GM12891 (cell line): ENCODE measurements at regions not wholly inside any gene's neighbourhood (a gene's known extent, or its start where the extent isn't known, plus 50 kb on each side); places are given as distances from the start of the nearest gene placed in this dataset.

Experiments used
- DNase-seq: peaks from one replicate; pipeline ENCODE4 v3.0.0; 2011; ENCODE audit warnings: low spot score; ENCODE audit not compliant: insufficient read length
- FAIRE-seq: peaks from 2 replicates; lab custom pipeline; 2011; peaks lifted over from hg19 to GRCh38; lab: Jason Lieb, UNC
- PAX5 ChIP-seq: IDR thresholded peaks from 2 replicates; pipeline ENCODE4 v1.6.1; 2011; ENCODE audit warnings: low read length, moderate library complexity, mild to moderate bottlenecking; ENCODE audit not compliant: insufficient read depth, severe bottlenecking
- POLR2A ChIP-seq: IDR thresholded peaks from 2 replicates; pipeline ENCODE4 v1.6.1; 2011; ENCODE audit warnings: low read depth, low read length, control low read depth
- POLR2AphosphoS5 ChIP-seq: IDR thresholded peaks from 2 replicates; pipeline ENCODE4 v1.6.1; 2011; ENCODE audit warnings: low read depth, low read length, control low read depth
- POU2F2 ChIP-seq: IDR thresholded peaks from 2 replicates; pipeline ENCODE4 v1.6.1; 2011; ENCODE audit warnings: low read depth, mild to moderate bottlenecking, control low read depth, low read length, moderate library complexity
- SPI1 ChIP-seq: IDR thresholded peaks from 2 replicates; pipeline ENCODE4 v1.6.1; 2011; ENCODE audit warnings: low read depth, low read length, control low read depth
- TAF1 ChIP-seq: IDR thresholded peaks from 2 replicates; pipeline ENCODE4 v1.6.1; 2011; ENCODE audit warnings: low read depth, low read length, control low read depth

DNA sequence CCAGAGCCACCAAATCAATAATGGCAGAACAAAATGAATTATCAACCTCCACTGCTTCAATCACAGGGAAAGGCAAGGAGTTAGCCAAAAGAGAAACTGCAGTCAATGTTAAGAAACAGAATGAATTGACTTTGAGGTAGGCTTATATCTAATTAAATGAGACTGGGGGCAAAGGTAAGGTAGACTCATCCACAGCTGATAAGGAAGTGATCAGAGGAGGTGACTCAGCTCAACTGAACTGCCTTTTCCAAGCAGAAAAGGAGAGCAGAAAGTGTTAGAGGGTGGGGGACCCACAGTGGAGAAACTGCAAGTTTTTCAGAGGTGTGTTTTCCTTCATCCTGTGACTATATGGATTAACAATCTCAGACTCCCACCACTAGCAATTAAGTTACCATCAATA is 345.8 kb upstream of the PPARGC1A start:
- TF ChIP-seq TAF1 (no peak), POU2F2 (no peak), POLR2AphosphoS5 (no peak), POLR2A (no peak), SPI1 (no peak), PAX5 (no peak)
- FAIRE-seq (no peak), DNase-seq (no peak)

DNA sequence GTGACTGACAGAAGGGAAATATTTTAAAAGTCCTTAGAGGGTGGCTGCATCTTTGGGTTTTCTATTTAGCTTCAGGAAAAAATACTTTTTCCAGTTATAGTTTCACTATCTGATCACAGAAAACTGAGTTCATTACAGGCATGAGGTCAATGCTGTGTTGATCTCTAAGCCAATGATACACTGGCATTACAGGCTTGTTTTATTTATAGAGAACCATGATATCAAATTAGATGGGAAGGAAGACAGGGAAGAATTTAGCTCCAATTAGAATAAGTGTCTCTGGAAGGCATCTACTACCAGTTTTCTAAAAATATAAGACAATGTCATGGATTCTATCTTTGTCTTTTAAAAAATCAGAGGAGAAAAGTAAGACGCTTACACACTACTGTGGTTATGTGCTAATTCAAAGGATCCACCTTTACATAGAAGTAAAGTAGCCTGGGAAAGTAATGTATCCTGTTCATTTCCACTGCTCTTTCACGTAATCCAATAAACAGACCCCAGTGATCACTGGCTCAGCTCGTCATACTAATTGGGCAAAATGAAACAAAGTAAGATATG is 344.5 kb upstream of the PPARGC1A start:
- DNase-seq = no peak
- FAIRE-seq = no peak
- TF ChIP-seq POLR2AphosphoS5 = no peak
- no peak for TF ChIP-seq TAF1

DNA sequence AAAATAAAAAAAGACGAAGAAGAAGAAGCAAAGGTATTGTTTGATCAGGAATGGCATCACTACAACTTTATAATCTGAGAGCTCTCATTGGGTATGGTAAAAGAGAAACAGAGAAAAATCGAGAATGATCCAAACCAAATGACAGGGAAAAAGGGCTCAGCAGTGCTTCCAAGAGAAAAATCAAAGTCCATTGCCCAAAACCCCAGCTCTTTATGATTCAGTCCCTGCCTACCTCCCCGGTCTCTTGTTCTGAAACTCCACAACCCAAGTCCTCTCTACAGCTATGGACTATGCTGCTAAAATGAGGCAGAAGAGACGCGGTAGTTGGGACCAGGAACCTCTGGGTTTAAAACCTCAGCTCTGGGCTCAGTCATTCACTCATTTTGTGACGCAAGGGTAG is 341.1 kb upstream of the PPARGC1A start:
- no peak for FAIRE-seq
- TF ChIP-seq POLR2A (no peak), SPI1 (no peak), PAX5 (no peak), POU2F2 (no peak), TAF1 (no peak)
- DNase-seq = no peak

DNA sequence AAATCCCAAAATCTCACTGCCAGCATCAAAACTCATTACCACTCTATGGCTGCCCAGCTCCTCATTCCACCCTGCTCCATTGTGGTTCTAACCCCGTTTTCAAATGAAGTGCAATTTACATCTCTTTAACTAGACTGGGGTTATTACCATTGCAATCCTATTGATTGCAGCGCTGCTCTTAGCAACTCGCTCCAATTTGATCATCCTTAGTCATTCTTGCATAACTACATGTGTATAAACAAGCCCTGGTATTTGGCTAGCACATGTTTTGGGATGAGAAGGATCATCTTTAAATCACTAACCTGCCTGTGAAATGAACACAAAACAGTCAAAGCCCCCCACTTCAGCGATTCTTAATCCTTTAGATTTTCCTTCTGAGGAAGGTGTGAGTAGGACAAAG is 340.1 kb upstream of the PPARGC1A start:
- TF ChIP-seq SPI1 = no peak
- FAIRE-seq (no peak), DNase-seq (no peak)

DNA sequence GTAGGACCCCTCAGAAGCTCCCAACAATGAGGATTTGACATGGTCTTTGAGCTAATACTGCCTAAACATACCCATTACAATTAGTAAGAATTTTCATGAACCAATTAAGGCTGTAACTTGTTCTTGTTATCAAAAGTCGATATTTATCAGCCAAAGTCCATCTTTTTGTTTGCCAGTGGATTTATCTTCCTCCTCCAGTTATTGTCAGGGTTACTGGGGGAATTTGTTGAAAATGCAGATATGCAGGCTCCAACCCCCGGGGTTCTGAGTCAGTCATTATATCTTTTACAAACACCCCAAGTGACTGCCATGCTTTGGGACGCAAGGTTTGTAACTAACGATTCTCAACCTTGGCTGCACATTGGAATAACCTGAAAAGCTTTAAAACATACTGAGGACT is 338.8 kb upstream of the PPARGC1A start:
- TF ChIP-seq POLR2A (no peak), TAF1 (no peak), POU2F2 (no peak), POLR2AphosphoS5 (no peak), PAX5 (no peak), SPI1 (no peak)
- FAIRE-seq (no peak), DNase-seq (no peak)

DNA sequence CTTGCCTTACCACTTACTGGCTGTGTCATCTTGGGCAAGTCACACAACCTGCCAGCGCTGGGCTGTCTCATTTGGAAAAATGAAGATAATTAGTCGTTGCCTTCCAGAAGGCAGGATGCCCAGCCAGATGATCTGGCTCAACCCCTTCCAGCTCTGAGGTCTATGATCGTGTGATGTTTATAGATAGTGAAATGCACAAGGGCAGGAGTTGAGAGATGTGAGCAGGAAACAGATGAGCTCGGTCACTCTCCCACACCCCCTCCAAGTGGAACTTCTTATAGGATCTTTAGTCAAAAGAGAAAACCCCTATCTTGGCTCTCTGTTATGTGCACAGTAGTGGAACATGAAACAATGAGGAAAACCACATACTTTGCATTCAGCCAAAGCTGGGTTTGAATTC is 336.8 kb upstream of the PPARGC1A start:
- TF ChIP-seq SPI1 (no peak), TAF1 (no peak), POU2F2 (no peak), POLR2A (no peak)
- no peak for FAIRE-seq
- DNase-seq = no peak

DNA sequence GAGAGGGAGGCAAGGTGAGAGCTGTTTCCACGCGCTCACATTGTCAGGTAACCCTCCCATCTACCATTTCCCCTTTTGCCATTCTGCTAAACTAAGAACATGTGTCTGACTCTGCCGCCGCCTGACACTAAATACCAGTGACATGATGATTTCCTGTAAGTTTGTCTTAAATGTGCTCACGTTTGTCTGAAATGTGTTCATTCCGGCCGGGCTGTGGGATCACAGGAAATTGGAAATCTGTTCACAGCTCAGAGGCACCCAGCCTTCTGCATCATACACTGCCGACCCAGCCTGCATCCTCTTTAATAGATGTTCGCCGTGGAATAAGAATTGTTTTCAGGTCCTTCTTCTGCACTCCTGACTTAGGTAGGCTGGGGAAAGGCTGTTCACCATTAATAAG is 336.2 kb upstream of the PPARGC1A start:
- DNase-seq (no peak), FAIRE-seq (no peak)
- no peak for TF ChIP-seq POLR2AphosphoS5
- TF ChIP-seq POLR2A = no peak
- no peak for TF ChIP-seq PAX5
- no peak for TF ChIP-seq TAF1

DNA sequence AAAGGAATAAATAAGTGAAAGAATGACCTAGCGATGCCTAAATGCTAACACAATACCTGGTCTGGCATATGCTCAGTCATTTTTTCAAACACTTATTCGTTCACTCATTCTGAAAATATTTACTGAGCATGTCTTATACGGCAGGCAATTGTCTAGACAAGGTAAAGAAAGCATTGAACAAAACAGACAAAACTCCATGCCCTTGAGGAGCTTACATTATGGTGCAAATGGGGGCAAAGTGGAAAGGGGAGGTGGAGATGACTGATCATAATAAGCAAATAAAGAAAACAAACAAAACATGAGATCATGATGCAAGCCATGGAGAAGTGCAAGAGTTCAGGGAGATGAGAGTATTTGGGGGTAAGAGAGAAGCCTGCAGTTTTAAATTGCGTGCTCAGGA is 334.6 kb upstream of the PPARGC1A start:
- DNase-seq = no peak
- TF ChIP-seq PAX5 (no peak), POU2F2 (no peak), TAF1 (no peak), SPI1 (no peak), POLR2AphosphoS5 (no peak), POLR2A (no peak)
- no peak for FAIRE-seq

DNA sequence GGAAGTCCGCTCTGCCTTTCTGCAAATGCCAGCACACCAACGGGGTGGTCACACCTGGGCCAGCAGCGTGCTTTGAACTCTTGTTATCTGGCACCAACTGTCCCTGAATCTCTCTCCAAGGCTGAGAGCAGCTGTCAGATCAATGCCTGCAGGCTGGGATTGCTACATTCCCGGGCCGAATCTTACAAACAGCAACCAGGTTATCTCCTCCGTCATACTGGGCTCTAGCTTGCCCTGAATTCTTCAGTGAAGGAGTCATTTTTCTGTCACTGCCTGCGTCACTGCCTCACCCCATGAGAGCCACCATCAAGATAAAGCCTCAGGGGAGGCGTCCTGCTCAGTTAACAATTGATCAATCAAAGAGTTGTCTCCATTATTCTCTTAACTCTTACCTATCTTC is 329.4 kb upstream of the PPARGC1A start:
- TF ChIP-seq PAX5 (no peak), TAF1 (no peak), POLR2A (no peak), POLR2AphosphoS5 (no peak), POU2F2 (no peak), SPI1 (no peak)
- no peak for FAIRE-seq
- no peak for DNase-seq

DNA sequence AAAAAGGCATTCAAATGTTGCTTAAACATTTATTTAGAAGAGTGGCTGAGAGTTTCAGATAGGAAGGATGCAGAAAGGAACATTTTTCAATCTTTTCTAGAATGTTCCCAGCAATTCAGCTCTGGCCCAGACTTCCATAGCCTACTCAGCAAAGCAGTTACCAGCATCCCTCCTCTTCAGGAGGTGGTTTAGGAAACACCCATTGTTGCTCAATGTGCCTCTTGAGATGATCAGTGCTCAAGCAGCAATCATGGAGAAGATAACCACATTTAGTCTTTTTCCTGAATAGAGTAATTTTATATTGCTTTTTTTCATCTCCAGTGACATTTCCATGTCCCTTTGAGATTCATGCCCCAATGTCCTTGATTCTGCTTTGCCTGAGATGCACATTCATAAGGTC is 328.7 kb upstream of the PPARGC1A start:
- FAIRE-seq (no peak), DNase-seq (no peak)
- no peak for TF ChIP-seq PAX5
- no peak for TF ChIP-seq POLR2A
- no peak for TF ChIP-seq SPI1
- TF ChIP-seq TAF1 = no peak
- TF ChIP-seq POLR2AphosphoS5 = no peak
- no peak for TF ChIP-seq POU2F2

DNA sequence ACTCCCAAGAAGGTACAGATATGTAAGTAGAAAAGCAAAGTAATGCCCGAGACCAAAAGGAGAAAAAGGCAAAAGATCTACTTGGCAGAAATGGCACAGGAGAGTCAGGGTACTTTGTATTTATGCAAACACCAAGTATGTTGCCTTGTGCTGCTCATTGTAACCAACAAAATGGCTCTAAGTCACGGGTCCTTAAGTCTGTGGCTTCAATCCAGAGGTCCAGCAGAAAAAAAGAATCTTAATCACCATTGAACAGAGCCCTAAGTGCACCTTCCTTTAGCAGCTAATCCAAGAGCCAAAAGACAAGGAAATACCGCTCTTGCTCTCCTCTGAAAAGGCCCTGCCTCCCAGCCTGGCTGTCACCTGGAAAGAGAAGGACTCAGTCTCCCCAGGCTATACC is 324.9 kb upstream of the PPARGC1A start:
- TF ChIP-seq POLR2A (no peak), POLR2AphosphoS5 (no peak), PAX5 (no peak), POU2F2 (no peak), TAF1 (no peak), SPI1 (no peak)
- DNase-seq = no peak
- FAIRE-seq = no peak
